ENCODE measurements at regions not wholly inside any gene's neighbourhood (a gene's known extent, or its start where the extent isn't known, plus 50 kb on each side); places are given as distances from the start of the nearest gene placed in this dataset.

- DNase-seq, result no peak
Observed at GRCh38 chr16:52092126-52092525, 454.8 kb downstream of the TOX3 start.

GRCh38 chr16:52090080-52090479 is 456.9 kb downstream of the TOX3 start:
- DNase-seq, result no peak

DNA sequence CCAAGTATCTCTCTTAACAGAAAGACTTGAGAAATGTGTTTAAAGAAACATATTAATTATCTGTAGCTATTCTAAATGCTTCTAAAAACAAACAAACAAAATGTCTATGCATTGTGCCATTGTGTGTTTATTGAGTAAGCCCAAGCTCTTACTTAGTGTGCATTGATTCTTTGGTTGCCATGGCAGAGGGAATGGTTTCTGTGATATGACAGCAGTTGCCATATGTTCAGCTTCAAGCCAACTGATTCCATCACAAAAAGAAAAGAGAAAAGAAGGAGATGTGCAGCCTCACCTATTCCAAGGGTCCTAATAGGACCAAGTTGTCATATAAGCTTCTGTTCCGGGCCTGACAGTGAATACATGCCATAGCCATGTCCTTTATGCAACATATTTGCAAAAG is 457.5 kb downstream of the TOX3 start:
- no peak for DNase-seq

- DNase-seq, result no peak
Observed at GRCh38 chr16:52086901-52087300, 460.0 kb downstream of the TOX3 start.

GRCh38 chr16:52078716-52079655 is 468.0 kb downstream of the TOX3 start:
- no peak for DNase-seq

DNA sequence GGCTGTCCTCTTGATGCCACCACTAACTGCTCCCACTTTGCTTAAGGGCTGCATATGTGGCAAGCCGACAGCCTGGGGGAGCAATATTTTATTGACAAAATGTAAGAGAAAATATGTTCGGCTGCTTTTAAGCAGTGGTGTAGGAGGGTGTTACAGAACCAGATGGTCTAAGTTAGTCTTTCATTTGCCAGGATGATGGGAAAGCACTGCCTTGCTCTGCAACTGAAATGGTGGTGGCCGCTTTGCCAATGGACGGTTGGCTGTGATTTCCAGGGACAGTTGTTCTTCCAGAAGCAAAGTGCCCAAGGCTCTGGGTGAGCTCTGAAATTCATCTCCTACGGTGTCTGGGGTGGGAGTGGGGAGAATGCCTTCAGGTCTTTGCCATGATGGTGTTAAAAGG is 469.3 kb downstream of the TOX3 start:
- DNase-seq, result no peak

GRCh38 chr16:52076801-52077201 is 470.1 kb downstream of the TOX3 start:
- DNase-seq, result no peak

DNA sequence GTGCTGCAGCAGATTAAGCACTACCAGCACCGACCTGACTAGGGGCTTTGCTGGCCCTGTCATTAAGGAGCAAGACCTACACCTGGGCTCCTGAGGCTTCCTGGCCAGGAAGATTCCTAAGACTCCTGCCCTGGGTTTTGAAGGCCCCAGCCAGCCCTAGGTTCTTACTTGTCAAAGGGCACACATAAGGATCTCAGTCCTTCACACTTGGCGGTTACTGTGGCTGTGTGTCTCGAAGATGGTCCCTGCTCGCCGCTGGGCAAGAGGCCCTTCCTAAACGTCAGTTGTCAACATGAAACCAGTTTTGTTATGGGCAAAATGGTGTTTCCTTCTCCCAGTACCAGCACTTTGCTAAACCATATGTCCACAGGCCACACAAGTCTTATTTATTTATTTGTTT is 470.6 kb downstream of the TOX3 start:
- no peak for DNase-seq

GRCh38 chr16:52074133-52074532 is 472.8 kb downstream of the TOX3 start:
- no peak for DNase-seq

DNA sequence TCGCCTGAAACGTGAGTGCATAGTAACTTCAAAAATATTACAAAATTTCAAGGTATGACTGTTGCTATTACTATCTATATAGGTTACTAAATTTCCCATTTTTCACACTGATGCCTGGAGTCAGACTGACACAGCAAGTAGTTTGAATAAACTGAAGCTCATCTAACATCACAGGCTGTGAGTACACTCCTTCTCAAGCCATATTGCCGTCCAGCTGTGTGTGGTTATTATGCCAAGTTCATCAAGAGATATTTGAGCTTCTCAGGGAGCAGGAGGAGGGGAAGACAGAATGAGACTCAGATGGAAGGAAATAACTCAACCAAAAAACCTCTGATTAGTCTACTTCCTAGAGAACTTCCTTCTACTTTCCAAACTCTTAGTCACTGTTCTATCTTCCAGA is 473.9 kb downstream of the TOX3 start:
- no peak for DNase-seq

DNA sequence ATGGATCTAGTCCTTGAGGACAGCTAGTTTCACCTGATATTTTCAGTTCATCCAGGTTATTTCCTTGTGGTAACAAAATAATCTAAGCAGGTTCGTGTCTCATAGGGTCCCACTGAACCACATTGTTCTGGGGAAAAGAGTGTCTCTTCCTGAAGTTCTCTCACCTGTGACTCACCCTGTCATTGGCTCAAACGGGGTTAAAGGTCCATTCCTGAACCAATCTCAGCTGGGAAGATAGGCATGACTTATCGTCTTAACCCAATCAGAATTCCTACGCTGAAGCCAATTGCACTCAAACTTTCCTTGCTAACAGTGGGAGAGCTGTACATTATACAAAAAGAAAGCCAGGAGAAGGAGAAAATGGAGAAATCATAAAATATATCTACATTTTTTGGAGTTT is 475.8 kb downstream of the TOX3 start:
- DNase-seq, result no peak

- no peak for DNase-seq
Observed at GRCh38 chr16:52070341-52071057, 476.4 kb downstream of the TOX3 start.

DNA sequence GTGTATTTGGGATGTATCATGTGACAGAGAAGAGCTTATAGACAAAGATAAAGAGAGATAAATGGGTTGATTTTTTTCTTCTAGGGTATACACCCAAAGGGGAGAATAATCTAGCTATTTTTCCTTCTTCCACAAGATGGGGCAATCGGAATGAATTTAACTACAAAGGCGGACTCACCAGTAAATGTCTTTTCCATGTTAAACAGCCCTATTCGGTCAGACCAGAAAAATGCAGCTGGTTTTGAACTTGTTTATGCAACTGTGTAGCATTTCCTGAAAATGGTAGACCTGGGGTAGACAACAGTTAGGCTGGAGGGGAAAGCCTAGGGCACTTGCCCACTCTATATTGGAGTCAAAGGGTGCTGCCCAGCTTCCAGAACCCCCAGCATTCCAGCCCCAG is 477.1 kb downstream of the TOX3 start:
- peak; percentile 5 for DNase-seq

DNA sequence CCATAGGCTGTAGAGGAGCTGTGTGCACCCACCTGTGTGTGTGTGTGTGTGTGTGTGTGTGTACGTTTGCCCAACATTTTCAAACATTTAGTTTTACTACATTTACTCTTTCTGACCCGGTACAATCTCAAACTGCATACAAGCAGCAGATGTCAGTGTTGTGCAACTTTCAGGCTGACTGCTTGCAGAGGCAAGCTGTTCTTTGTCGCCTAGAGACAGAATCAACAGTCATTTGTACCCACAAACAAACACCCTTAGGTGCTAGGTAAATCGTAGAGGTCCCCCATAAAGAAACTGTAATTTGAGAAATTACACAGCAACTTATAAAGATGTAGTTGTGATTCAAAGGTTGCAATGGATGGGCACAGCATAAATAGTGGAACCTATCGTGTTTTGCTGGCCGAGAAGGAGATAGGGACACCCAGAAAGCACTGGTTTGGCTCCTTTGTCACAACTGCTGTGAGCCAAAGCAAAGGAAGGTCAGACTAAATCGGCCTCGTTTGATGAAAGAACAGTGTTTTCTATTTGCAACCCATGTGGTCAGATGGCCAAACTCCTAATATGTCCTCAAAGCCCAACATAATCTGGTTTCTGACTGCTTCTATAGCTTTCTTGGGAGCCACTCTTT is 478.4 kb downstream of the TOX3 start:
- no peak for DNase-seq

DNA sequence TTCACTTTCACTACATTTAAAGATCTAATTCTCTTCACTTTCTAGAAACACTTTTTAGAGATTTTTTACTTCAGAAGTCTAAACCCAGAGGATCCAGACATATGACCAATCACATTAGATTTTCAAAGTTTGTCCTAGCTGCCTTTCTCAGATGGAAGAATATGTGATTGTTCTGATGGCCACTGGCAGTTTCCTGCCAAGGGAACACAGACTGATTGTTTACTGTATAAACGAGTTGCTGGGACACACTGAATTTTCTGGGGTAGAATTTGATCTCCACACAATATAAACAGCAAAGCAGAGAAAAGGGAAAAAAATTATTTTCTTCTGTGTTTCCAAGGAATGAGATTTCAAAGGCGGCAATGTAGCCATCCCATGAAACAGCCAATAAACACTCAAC is 480.0 kb downstream of the TOX3 start:
- no peak for DNase-seq

GRCh38 chr16:52056259-52056658 is 490.7 kb downstream of the TOX3 start:
- DNase-seq, result no peak

GRCh38 chr16:52055381-52055780 is 491.6 kb downstream of the TOX3 start:
- DNase-seq, result no peak

DNA sequence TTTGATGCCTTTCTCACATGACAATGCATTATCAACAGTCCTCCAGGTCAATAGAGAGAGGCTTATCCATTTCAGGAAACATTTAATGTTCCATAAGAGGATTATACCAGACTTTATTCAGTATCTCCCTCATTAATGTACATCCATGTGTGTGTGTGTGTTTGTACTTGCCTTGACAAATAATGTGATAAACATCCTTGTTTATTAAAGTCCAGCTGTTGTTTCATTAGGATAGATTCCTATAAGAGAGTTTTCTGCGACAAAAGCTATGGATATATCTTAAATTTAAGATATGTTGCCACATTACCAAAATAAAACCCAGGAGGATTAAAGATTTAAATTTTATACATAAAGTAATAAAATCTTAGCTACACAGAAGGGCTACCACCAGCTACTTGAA is 492.6 kb downstream of the TOX3 start:
- no peak for DNase-seq

DNA sequence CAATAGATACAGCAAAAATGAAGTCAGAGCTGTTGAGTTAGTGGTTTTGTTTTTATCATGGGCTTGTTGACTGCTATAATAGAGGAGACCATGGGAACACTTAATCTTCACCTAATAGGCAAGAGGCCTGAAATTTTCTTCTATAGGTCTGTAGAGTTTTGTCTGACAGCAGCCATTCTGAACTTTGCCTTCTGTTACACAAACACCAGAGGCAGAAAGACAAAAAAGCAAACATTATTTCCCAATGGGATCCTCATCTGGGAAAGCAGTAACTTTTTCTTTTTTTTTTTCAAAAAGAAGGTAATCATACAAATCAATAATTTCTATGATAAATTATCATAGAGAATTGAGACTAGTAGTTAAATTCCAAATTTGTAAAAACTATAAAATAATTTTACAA is 494.1 kb downstream of the TOX3 start:
- no peak for DNase-seq

- DNase-seq, result no peak
Observed at GRCh38 chr16:52051414-52052172, 495.4 kb downstream of the TOX3 start.

DNA sequence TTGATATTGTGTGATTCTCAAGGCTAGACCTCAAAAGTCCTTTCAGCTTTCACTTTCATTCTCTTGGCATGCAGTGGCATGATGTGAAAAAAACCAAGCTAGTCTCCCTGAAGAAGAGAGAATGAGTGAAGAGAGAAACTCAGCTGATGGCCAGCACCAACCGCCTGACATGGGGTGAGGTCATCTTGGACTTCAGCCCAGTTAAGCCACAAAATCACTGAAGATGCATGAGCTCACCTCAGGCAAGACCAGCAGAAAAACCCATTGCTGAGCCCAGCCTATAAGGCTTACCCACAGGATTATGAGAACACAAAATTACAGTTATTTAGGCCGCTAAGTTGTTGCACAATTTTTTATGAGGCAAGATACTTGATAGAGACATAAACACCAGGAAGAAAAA is 496.5 kb downstream of the TOX3 start:
- no peak for DNase-seq

GRCh38 chr16:52035436-52035835 is 511.5 kb downstream of the TOX3 start:
- DNase-seq, result no peak

DNA sequence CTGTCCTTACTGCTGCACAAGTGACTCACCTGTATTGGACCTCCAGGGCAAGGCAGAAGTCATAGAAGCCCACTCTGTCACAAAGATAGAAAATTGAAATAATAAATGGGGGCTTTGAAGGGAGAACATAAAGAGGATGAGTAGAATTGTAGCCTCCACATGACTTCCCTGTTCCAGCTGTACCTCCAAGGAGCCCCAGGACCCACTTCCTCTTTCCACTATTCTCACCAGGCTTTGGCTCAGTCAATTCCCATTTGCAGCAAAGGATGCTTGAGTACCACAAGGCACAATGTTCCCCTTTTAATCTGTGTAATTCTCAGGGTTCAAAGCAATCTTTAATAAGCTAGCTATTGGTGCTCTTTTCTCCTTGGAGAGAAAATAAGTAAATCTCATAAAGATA is 512.1 kb downstream of the TOX3 start:
- DNase-seq, result no peak
